Liver (tissue), 8 donors: ENCODE measurements at regions not wholly inside any gene's neighbourhood (a gene's known extent, or its start where the extent isn't known, plus 50 kb on each side); places are given as distances from the start of the nearest gene placed in this dataset.

Experiments used
- DNase-seq: peaks from one replicate; pipeline ENCODE4 v3.0.0-alpha.2; 2017; ENCODE audit warnings: low spot score
- H3K27ac ChIP-seq, 2 donors: one replicate each; pipeline ENCODE4 v1.7.0; 2013; ENCODE audit warnings: inconsistent platforms in 2 of 2, low read length in 2 of 2, control low read depth in 1 of 2, low read depth in 1 of 2, mild to moderate bottlenecking in 1 of 2
- H3K27me3 ChIP-seq, 4 donors: one replicate each; pipeline versions ENCODE4 v1.6.1 to v1.7.0; 2013; ENCODE audit warnings: low read length in 3 of 4, inconsistent platforms in 1 of 4, mild to moderate bottlenecking in 1 of 4, moderate library complexity in 1 of 4; ENCODE audit not compliant: control insufficient read depth in 4 of 4, insufficient read depth in 4 of 4
- H3K36me3 ChIP-seq, 4 donors: one replicate each; pipeline versions ENCODE4 v1.6.1 to v1.7.0; 2013; ENCODE audit warnings: low read length in 3 of 4, mild to moderate bottlenecking in 3 of 4, low read depth in 1 of 4, moderate library complexity in 1 of 4; ENCODE audit not compliant: control insufficient read depth in 4 of 4, insufficient read depth in 3 of 4
- H3K4me1 ChIP-seq, 4 donors: one replicate each; pipeline versions ENCODE4 v1.6.1 to v1.7.0; 2013; ENCODE audit warnings: low read length in 3 of 4, mild to moderate bottlenecking in 3 of 4, moderate library complexity in 1 of 4; ENCODE audit not compliant: control insufficient read depth in 4 of 4, insufficient read depth in 4 of 4
- H3K4me3 ChIP-seq, 3 donors: one replicate each; pipeline versions ENCODE4 v1.6.1 to v1.7.0; 2013; ENCODE audit warnings: low read length in 3 of 3, control low read depth in 1 of 3, low read depth in 1 of 3, mild to moderate bottlenecking in 1 of 3
- H3K9ac ChIP-seq, 2 donors: one replicate each; pipeline ENCODE4 v1.7.0; 2013; ENCODE audit warnings: low read length in 2 of 2, mild to moderate bottlenecking in 2 of 2, moderate library complexity in 2 of 2, control low read depth in 1 of 2, low read depth in 1 of 2
- H3K9me3 ChIP-seq, 4 donors: one replicate each; pipeline versions ENCODE4 v1.6.1 to v1.7.0; 2013; ENCODE audit warnings: low read length in 3 of 4; ENCODE audit not compliant: control insufficient read depth in 4 of 4
- EGR1 ChIP-seq, 2 donors: IDR thresholded peaks; 2 replicates each; pipeline ENCODE4 v1.6.1; 2016 to 2018; ENCODE audit warnings: antibody characterized with exemption in 2 of 2, low read depth in 2 of 2
- FOXA1 ChIP-seq: IDR thresholded peaks from 2 replicates; pipeline ENCODE4 v1.6.1; 2016; ENCODE audit warnings: antibody characterized with exemption
- FOXA2 ChIP-seq: IDR thresholded peaks from 2 replicates; pipeline ENCODE4 v1.6.1; 2016; ENCODE audit warnings: antibody characterized with exemption
- GABPA ChIP-seq, 2 donors: IDR thresholded peaks in 1 of 2; conservative IDR thresholded peaks in 1 of 2; 2 replicates each; pipeline ENCODE4 v1.6.1; 2016; ENCODE audit warnings: antibody characterized with exemption in 2 of 2, mild to moderate bottlenecking in 1 of 2, moderate library complexity in 1 of 2
- HNF4A ChIP-seq, 2 donors: conservative IDR thresholded peaks; 2 replicates each; pipeline ENCODE4 v1.6.1; 2016; ENCODE audit warnings: antibody characterized with exemption in 2 of 2, mild to moderate bottlenecking in 2 of 2
- HNF4G ChIP-seq: IDR thresholded peaks from 2 replicates; pipeline ENCODE4 v1.6.1; 2016; ENCODE audit warnings: antibody characterized with exemption
- JUND ChIP-seq, 2 donors: IDR thresholded peaks; 2 replicates each; pipeline ENCODE4 v1.6.1; 2016; ENCODE audit warnings: antibody characterized with exemption in 2 of 2
- NR2F2 ChIP-seq: IDR thresholded peaks from 2 replicates; pipeline ENCODE4 v1.6.1; 2016; ENCODE audit warnings: antibody characterized with exemption
- RAD21 ChIP-seq, 2 donors: IDR thresholded peaks; 2 replicates each; pipeline ENCODE4 v1.6.1; 2016; ENCODE audit warnings: antibody characterized with exemption in 2 of 2, mild to moderate bottlenecking in 2 of 2
- REST ChIP-seq: IDR thresholded peaks from 2 replicates; pipeline ENCODE4 v1.6.1; 2016; ENCODE audit warnings: antibody characterized with exemption, mild to moderate bottlenecking
- RXRA ChIP-seq, 2 donors: IDR thresholded peaks; 2 replicates each; pipeline ENCODE4 v1.6.1; 2017 to 2018; ENCODE audit warnings: antibody characterized with exemption in 2 of 2, mild to moderate bottlenecking in 1 of 2
- SP1 ChIP-seq: IDR thresholded peaks from 2 replicates; pipeline ENCODE4 v1.6.1; 2018; ENCODE audit warnings: antibody characterized with exemption, mild to moderate bottlenecking
- TAF1 ChIP-seq: conservative IDR thresholded peaks from 2 replicates; pipeline ENCODE4 v1.6.1; 2016; ENCODE audit warnings: antibody characterized with exemption, mild to moderate bottlenecking
- YY1 ChIP-seq: IDR thresholded peaks from 2 replicates; pipeline ENCODE4 v1.6.1; 2016; ENCODE audit warnings: antibody characterized with exemption, mild to moderate bottlenecking
- WGBS: extraction: QIAGEN DNeasy Blood & Tissue Kit; methylation state at CpG from one replicate; pipeline ENCODE4 v1.1.7; 2013; 5-methylcytosine and 5-hydroxymethylcytosine counted together
- TF ChIP-seq, protein P1 (sequence below): IDR thresholded peaks from 2 replicates; pipeline ENCODE4 v1.6.1; 2016; ENCODE audit warnings: antibody characterized with exemption
- TF ChIP-seq, protein P2 (sequence below): fragments of 150-350 bp; IDR thresholded peaks from 2 replicates; pipeline ENCODE4 v1.5.1; 2017; ENCODE audit warnings: improper control_type of control experiment, low read depth, low read length; ENCODE audit not compliant: missing input control
- TF ChIP-seq, protein P3 (sequence below): IDR thresholded peaks from 2 replicates; pipeline ENCODE4 v1.6.1; 2016; ENCODE audit warnings: antibody characterized with exemption
- TF ChIP-seq, protein P4 (sequence below): IDR thresholded peaks from 2 replicates; pipeline ENCODE4 v1.6.1; 2016; ENCODE audit warnings: antibody characterized with exemption
- donor health status: healthy.
- donor health status: healthy.
- donor health status: healthy.
- donor health status: healthy.
- donor health status: healthy.

DNA sequence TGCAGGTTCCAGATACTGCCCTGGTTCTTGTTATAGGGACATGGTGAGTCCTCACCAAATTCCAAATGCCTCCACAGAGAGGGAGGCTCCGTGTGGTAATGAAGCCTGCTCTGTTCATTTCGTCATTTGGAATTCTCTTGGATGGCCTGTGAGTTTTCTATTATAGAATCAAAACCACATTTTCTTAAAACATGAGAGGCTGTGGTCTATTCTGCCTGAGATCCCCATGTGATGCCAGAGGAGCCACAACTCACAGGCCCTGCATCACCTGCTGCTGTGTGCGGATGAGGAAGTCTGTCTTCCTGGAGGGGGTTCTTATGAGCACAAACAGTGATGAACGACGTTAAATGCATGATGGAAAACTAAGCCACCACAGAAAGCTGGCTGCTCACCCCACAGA lies 264.4 kb downstream of the UQCRFS1 start:
- H3K36me3 ChIP-seq: no peaks in the 10 kb centered on the region
- TF ChIP-seq GABPA (IDR thresholded peaks at IDR 0.05 in 1 of 2, conservative IDR thresholded peaks at IDR 0.05 in 1 of 2): no peak
- no peak for TF ChIP-seq RXRA (IDR thresholded peaks at IDR 0.05)
- no peak for TF ChIP-seq TAF1
- no peak for TF ChIP-seq RAD21 (IDR thresholded peaks at IDR 0.05)
- no peak overlapping the region for H3K9ac ChIP-seq
- H3K27ac ChIP-seq: no peak overlapping the region
- 71% methylated on average over 5 of the region's 5 CpGs for WGBS
- no peak overlapping the region for H3K4me3 ChIP-seq
- no peaks in the 10 kb centered on the region for H3K4me1 ChIP-seq
- H3K9me3 ChIP-seq: peaks cover 0 to 2% (median 0%) of the 10 kb centered on the region in 4 donors
- peaks cover 0 to 5% (median 0%) of the 10 kb centered on the region in 4 donors for H3K27me3 ChIP-seq
- no peak for DNase-seq

DNA sequence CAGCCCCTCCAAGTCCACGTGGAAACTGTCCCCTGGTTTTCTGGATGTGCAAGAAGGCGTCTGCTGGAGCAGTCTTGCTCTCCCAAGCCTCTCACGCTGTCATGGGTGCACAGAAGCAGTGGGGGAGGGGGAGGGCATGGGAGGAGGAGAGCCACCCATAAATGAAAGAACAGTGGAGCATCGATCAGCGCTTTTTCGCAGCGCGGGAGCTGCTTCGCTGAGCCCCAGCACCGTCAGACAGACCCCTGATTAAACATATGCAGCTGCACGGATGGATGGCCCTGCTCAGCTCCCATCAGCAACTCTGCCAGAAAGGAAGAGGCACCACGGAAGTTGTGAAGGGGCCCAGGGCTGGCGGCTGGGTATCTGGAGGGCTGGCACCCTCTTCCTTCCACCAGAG lies 264.9 kb downstream of the UQCRFS1 start:
- 75% methylated on average over 13 of the region's 13 CpGs for WGBS
- DNase-seq: no peak
- Histone ChIP-seq H3K9ac (no peak overlapping the region), H3K27me3 (peaks cover 0 to 5% (median 0%) of the 10 kb centered on the region in 4 donors), H3K4me1 (no peaks in the 10 kb centered on the region), H3K27ac (no peak overlapping the region), H3K9me3 (peaks cover 0 to 2% (median 0%) of the 10 kb centered on the region in 4 donors), H3K4me3 (no peak overlapping the region), H3K36me3 (no peaks in the 10 kb centered on the region)
- TF ChIP-seq RXRA (IDR thresholded peaks at IDR 0.05) (no peak), REST (no peak), EGR1 (IDR thresholded peaks at IDR 0.05; ENCODE audit: low read depth in 2 of 2) (no peak), NR2F2 (no peak), TAF1 (no peak), JUND (IDR thresholded peaks at IDR 0.05) (no peak), HNF4G (no peak), YY1 (no peak), FOXA1 (no peak), GABPA (IDR thresholded peaks at IDR 0.05 in 1 of 2, conservative IDR thresholded peaks at IDR 0.05 in 1 of 2) (no peak), SP1 (no peak), HNF4A (conservative IDR thresholded peaks at IDR 0.05) (no peak), FOXA2 (no peak), RAD21 (IDR thresholded peaks at IDR 0.05) (no peak)
- TF ChIP-seq, protein P1, sequence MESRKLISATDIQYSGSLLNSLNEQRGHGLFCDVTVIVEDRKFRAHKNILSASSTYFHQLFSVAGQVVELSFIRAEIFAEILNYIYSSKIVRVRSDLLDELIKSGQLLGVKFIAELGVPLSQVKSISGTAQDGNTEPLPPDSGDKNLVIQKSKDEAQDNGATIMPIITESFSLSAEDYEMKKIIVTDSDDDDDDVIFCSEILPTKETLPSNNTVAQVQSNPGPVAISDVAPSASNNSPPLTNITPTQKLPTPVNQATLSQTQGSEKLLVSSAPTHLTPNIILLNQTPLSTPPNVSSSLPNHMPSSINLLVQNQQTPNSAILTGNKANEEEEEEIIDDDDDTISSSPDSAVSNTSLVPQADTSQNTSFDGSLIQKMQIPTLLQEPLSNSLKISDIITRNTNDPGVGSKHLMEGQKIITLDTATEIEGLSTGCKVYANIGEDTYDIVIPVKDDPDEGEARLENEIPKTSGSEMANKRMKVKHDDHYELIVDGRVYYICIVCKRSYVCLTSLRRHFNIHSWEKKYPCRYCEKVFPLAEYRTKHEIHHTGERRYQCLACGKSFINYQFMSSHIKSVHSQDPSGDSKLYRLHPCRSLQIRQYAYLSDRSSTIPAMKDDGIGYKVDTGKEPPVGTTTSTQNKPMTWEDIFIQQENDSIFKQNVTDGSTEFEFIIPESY: no peak
- TF ChIP-seq, protein P2, sequence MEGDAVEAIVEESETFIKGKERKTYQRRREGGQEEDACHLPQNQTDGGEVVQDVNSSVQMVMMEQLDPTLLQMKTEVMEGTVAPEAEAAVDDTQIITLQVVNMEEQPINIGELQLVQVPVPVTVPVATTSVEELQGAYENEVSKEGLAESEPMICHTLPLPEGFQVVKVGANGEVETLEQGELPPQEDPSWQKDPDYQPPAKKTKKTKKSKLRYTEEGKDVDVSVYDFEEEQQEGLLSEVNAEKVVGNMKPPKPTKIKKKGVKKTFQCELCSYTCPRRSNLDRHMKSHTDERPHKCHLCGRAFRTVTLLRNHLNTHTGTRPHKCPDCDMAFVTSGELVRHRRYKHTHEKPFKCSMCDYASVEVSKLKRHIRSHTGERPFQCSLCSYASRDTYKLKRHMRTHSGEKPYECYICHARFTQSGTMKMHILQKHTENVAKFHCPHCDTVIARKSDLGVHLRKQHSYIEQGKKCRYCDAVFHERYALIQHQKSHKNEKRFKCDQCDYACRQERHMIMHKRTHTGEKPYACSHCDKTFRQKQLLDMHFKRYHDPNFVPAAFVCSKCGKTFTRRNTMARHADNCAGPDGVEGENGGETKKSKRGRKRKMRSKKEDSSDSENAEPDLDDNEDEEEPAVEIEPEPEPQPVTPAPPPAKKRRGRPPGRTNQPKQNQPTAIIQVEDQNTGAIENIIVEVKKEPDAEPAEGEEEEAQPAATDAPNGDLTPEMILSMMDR: no peak
- TF ChIP-seq, protein P3, sequence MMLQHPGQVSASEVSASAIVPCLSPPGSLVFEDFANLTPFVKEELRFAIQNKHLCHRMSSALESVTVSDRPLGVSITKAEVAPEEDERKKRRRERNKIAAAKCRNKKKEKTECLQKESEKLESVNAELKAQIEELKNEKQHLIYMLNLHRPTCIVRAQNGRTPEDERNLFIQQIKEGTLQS: no peak
- TF ChIP-seq, protein P4, sequence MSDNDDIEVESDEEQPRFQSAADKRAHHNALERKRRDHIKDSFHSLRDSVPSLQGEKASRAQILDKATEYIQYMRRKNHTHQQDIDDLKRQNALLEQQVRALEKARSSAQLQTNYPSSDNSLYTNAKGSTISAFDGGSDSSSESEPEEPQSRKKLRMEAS: no peak
